ENCODE measurements at regions not wholly inside any gene's neighbourhood (a gene's known extent, or its start where the extent isn't known, plus 50 kb on each side); places are given as distances from the start of the nearest gene placed in this dataset.

DNA sequence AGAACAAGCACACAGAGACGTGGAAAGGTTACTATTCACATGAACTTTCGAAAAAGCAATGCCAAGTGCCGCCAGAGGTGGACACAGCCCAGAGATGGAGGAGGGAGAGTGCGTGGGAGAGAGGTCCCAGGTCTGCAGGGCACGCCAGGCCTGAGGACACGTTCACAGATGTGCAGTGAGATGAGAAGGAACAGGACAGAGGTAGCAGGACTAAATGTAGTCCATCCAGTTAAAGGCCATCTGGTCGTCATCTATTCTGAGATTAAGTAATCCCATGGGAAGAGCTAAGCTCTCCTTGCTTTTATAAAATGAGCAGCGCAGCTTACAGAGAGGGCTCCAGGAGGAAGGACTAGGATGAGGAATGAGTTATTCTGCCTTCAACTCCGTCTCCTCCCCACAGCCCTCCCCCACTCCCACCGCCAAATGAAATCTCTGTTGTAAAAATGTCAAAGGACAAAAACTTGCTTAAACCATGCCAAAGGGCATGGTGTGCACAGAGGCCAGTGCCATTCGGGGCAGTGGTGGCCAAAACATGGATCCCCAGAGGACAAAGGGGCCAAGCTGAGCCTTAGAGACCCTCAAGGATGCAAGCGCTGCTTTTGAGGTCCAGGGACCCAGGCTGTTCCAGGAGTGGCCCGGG, 85.4 kb upstream of the SLC25A33 start:
- no TSS peak for BruUV-seq (replicated peaks)
- H4K20me1 ChIP-seq (ENCODE audit: insufficient read depth, low read length) = no peaks in the 10 kb centered on the region
- no peak overlapping the region for H3K4me2 ChIP-seq (ENCODE audit: low read depth, low read length)
- peak; percentile 62; the same call in 1 of the 2 replicates for TF ChIP-seq ZNF263 (CRISPR knock-in tag; IDR thresholded peaks at IDR 0.05)
- TF ChIP-seq, protein P1, sequence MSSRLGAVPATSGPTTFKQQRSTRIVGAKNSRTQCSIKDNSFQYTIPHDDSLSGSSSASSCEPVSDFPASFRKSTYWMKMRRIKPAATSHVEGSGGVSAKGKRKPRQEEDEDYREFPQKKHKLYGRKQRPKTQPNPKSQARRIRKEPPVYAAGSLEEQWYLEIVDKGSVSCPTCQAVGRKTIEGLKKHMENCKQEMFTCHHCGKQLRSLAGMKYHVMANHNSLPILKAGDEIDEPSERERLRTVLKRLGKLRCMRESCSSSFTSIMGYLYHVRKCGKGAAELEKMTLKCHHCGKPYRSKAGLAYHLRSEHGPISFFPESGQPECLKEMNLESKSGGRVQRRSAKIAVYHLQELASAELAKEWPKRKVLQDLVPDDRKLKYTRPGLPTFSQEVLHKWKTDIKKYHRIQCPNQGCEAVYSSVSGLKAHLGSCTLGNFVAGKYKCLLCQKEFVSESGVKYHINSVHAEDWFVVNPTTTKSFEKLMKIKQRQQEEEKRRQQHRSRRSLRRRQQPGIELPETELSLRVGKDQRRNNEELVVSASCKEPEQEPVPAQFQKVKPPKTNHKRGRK (CRISPR knock-in tag; IDR thresholded peaks at IDR 0.05) = no peak
- no peak overlapping the region for H3K9ac ChIP-seq (ENCODE audit: insufficient read depth, low read depth, low read length)
- ChIA-PET POLR2A (interaction anchor here (0.9 to 1.4 kb wide), 2 partner anchors 14 to 16 kb away, joined by 3 read pairs; no protein-coding TSS in a partner anchor), CTCF (ENCODE audit: low intra/inter-chr PET ratio, low total read pairs) (interaction anchor here (0.8 to 3.9 kb wide), 2 partner anchors 165 to 187 kb away, joined by 3 to 28 read pairs; no protein-coding TSS in a partner anchor)
- DNase-seq (ENCODE audit: low spot score) (no peak), FAIRE-seq (no peak), ATAC-seq (peak; percentile 39)
- no peak overlapping the region for H2AFZ ChIP-seq (ENCODE audit: low read length)
- intact Hi-C loops (cut with micrococcal nuclease; ENCODE audit: unreplicated experiment) = no loop called here
- no peak overlapping the region for H3K4me3 ChIP-seq (replicated peaks in 1 of 3; ENCODE audit: insufficient read depth in 1 of 3, low read depth in 2 of 3, low read length in 3 of 3)
- H3K27me3 ChIP-seq (ENCODE audit: control insufficient read depth in 1 of 2, insufficient read depth in 2 of 2, low read length in 2 of 2) = peaks cover 0 to 5% of the 10 kb centered on the region in 2 experiments; a peak in 2 of 5 replicates
- H3K27ac ChIP-seq (ENCODE audit: extremely low read length, insufficient read depth, low read length) = no peak overlapping the region
- H3K4me1 ChIP-seq (ENCODE audit: insufficient read depth, low read length) = peaks cover 61% of the 10 kb centered on the region
- WGBS (ENCODE audit: low lambda C conversion rate) = 31% methylated on average over 12 of the region's 13 CpGs
- in situ Hi-C loops (cut with HindIII; ENCODE audit: extremely low pct_ligation_motif_present, low pct_unique_long_range_greater_than_20kb) = no loop called here
- no peaks in the 10 kb centered on the region for H3K79me2 ChIP-seq (ENCODE audit: insufficient read depth, low read length)
- H3K36me3 ChIP-seq (replicated peaks in 1 of 2; ENCODE audit: control insufficient read depth in 1 of 2, insufficient read depth in 2 of 2, low read length in 2 of 2) = no peaks in the 10 kb centered on the region
- H3K9me3 ChIP-seq (ENCODE audit: low read length) = no peaks in the 10 kb centered on the region

DNA sequence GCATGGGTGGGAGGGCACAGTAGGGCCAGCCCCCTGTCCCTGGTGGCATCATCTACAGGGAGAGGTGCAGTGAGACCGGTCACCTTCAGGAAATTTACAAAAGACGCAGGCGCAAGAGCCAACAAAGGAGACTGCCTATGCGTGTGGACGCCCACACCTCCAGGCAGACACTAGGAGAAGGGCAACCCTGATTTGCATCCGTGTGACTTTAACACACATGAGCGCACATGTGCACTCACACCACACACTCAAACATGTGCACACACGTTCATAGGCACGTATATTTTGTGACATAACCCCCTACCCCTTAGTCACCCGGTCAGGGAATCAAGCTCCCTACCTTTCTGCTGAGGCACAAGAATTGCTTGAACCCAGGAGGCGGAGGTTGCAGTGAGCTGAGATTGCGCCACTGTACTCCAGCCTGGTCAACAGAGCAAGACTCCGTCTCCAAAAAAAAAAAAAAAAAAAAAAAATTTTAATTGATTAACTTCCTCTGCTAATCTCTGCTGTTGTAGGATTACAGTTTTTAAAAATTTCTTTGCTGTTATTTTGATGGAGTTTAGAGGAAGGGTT, 84.7 kb upstream of the SLC25A33 start:
- Histone ChIP-seq H3K27me3 (ENCODE audit: control insufficient read depth in 1 of 2, insufficient read depth in 2 of 2, low read length in 2 of 2) (peaks cover 0 to 7% of the 10 kb centered on the region in 2 experiments; a peak in 2 of 5 replicates), H3K4me2 (ENCODE audit: low read depth, low read length) (no peak overlapping the region), H4K20me1 (ENCODE audit: insufficient read depth, low read length) (no peaks in the 10 kb centered on the region), H3K9ac (ENCODE audit: insufficient read depth, low read depth, low read length) (no peak overlapping the region), H3K4me1 (ENCODE audit: insufficient read depth, low read length) (peaks cover 54% of the 10 kb centered on the region), H2AFZ (ENCODE audit: low read length) (no peak overlapping the region), H3K4me3 (replicated peaks in 1 of 3; ENCODE audit: insufficient read depth in 1 of 3, low read depth in 2 of 3, low read length in 3 of 3) (no peak overlapping the region), H3K9me3 (ENCODE audit: low read length) (no peaks in the 10 kb centered on the region), H3K36me3 (replicated peaks in 1 of 2; ENCODE audit: control insufficient read depth in 1 of 2, insufficient read depth in 2 of 2, low read length in 2 of 2) (no peaks in the 10 kb centered on the region), H3K27ac (ENCODE audit: extremely low read length, insufficient read depth, low read length) (no peak overlapping the region), H3K79me2 (ENCODE audit: insufficient read depth, low read length) (no peaks in the 10 kb centered on the region)
- ChIA-PET POLR2A (interaction anchor here (0.6 to 1.4 kb wide), 3 partner anchors 15 to 394 kb away, joined by 3 read pairs; no protein-coding TSS in a partner anchor), CTCF (ENCODE audit: low intra/inter-chr PET ratio, low total read pairs) (interaction anchor here (2.3 to 3.9 kb wide), 2 partner anchors 166 to 188 kb away, joined by 28 to 42 read pairs; no protein-coding TSS in a partner anchor)
- TF ChIP-seq, protein P2, sequence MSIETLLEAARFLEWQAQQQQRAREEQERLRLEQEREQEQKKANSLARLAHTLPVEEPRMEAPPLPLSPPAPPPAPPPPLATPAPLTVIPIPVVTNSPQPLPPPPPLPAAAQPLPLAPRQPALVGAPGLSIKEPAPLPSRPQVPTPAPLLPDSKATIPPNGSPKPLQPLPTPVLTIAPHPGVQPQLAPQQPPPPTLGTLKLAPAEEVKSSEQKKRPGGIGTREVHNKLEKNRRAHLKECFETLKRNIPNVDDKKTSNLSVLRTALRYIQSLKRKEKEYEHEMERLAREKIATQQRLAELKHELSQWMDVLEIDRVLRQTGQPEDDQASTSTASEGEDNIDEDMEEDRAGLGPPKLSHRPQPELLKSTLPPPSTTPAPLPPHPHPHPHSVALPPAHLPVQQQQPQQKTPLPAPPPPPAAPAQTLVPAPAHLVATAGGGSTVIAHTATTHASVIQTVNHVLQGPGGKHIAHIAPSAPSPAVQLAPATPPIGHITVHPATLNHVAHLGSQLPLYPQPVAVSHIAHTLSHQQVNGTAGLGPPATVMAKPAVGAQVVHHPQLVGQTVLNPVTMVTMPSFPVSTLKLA (IDR thresholded peaks at IDR 0.05) = peak; percentile 40; the same call in 1 of the 2 replicates
- TF ChIP-seq DNMT1 (CRISPR knock-in tag; IDR thresholded peaks at IDR 0.05) = no peak
- no TSS peak for BruUV-seq (replicated peaks)
- intact Hi-C loops (cut with micrococcal nuclease; ENCODE audit: unreplicated experiment) (loop anchor here (1.0 kb wide), 1 partner anchor 165 kb away; no protein-coding TSS in a partner anchor), in situ Hi-C loops (cut with HindIII; ENCODE audit: extremely low pct_ligation_motif_present, low pct_unique_long_range_greater_than_20kb) (loop anchor here (5.0 kb wide), 1 partner anchor 167 kb away; no protein-coding TSS in a partner anchor)
- DNase-seq (ENCODE audit: low spot score) (no peak), FAIRE-seq (no peak), ATAC-seq (no peak)
- WGBS (ENCODE audit: low lambda C conversion rate) = 43% methylated on average over 13 of the region's 13 CpGs
